ENCODE measurements at regions not wholly inside any gene's neighbourhood (a gene's known extent, or its start where the extent isn't known, plus 50 kb on each side); places are given as distances from the start of the nearest gene placed in this dataset.

DNA sequence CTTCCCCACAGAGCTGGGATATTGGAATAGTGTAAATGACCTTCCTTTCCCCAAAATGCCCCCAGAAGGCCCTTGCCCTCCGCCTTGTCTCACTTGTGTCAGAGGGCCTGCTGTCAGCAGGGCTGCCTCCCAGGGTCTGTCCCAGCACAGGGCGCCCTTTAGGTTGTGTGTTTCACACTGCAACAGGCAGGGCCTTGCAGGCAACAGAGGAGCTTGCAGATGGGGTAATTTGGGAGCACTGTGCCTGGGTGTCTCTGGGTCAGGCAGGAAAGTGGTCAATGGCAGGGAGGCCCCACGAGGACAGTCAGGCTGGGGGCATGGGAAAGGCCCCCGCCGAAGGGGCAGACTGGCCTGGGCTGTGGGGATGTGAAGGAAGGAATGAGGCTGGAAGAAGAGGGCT, 130.7 kb downstream of the ASB1 start:
- Histone ChIP-seq H3K4me3 (ENCODE audit: low read depth in 1 of 2, low read length in 2 of 2) (no peak overlapping the region), H3K9me3 (ENCODE audit: insufficient read depth, low read length, severe bottlenecking) (no peaks in the 10 kb centered on the region), H3K9ac (ENCODE audit: low read depth, low read length) (no peak overlapping the region), H3K4me2 (ENCODE audit: insufficient read depth, low read length) (no peak overlapping the region), H3K4me1 (ENCODE audit: insufficient read depth, low read length) (no peaks in the 10 kb centered on the region), H3K27me3 (ENCODE audit: insufficient read depth, low read length, poor library complexity) (no peaks in the 10 kb centered on the region), H2AFZ (ENCODE audit: low read depth, low read length) (no peak overlapping the region), H3K79me2 (ENCODE audit: insufficient read depth, low read length) (no peaks in the 10 kb centered on the region), H3K36me3 (ENCODE audit: insufficient read depth, low read length) (no peaks in the 10 kb centered on the region), H3K27ac (ENCODE audit: low read length) (no peak overlapping the region), H4K20me1 (ENCODE audit: insufficient read depth, low read length) (no peaks in the 10 kb centered on the region)
- DNase-seq (no peak), ATAC-seq (ENCODE audit: insufficient read depth, low read depth) (no peak)
- TF ChIP-seq EZH2 (IDR thresholded peaks at IDR 0.05; ENCODE audit: borderline replicate concordance, low read depth, low read length, severe bottlenecking): no peak
- TF ChIP-seq, protein P1, sequence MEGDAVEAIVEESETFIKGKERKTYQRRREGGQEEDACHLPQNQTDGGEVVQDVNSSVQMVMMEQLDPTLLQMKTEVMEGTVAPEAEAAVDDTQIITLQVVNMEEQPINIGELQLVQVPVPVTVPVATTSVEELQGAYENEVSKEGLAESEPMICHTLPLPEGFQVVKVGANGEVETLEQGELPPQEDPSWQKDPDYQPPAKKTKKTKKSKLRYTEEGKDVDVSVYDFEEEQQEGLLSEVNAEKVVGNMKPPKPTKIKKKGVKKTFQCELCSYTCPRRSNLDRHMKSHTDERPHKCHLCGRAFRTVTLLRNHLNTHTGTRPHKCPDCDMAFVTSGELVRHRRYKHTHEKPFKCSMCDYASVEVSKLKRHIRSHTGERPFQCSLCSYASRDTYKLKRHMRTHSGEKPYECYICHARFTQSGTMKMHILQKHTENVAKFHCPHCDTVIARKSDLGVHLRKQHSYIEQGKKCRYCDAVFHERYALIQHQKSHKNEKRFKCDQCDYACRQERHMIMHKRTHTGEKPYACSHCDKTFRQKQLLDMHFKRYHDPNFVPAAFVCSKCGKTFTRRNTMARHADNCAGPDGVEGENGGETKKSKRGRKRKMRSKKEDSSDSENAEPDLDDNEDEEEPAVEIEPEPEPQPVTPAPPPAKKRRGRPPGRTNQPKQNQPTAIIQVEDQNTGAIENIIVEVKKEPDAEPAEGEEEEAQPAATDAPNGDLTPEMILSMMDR (IDR thresholded peaks at IDR 0.05; ENCODE audit: borderline replicate concordance, extremely low read depth, low read length, poor library complexity, severe bottlenecking): no peak

DNA sequence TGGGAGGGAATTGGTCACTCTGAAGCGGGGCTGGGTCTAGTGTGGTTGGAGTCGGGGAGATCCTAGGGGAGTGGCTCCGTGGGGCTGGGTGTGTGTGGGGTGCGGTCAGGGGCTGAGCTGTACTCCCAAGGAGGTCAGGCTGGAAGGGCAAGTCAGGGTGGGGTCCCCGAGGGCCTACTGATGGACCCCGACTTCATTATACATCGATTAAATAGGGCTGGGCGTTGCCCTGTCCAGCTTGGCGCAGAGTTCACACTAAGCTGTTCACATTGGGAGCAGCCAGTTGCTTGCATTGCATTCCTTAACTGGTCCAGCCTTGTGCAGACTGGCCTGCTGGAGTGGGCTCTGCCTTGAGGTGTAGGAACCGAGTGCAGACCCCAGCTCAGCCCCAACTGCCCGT, 131.2 kb downstream of the ASB1 start:
- TF ChIP-seq EZH2 (IDR thresholded peaks at IDR 0.05; ENCODE audit: borderline replicate concordance, low read depth, low read length, severe bottlenecking): no peak
- TF ChIP-seq, protein P1 (IDR thresholded peaks at IDR 0.05; ENCODE audit: borderline replicate concordance, extremely low read depth, low read length, poor library complexity, severe bottlenecking): no peak
- no peaks in the 10 kb centered on the region for H3K79me2 ChIP-seq (ENCODE audit: insufficient read depth, low read length)
- H3K27ac ChIP-seq (ENCODE audit: low read length): no peak overlapping the region
- H3K4me1 ChIP-seq (ENCODE audit: insufficient read depth, low read length): no peaks in the 10 kb centered on the region
- ATAC-seq (ENCODE audit: insufficient read depth, low read depth): no peak
- no peak overlapping the region for H3K9ac ChIP-seq (ENCODE audit: low read depth, low read length)
- no peaks in the 10 kb centered on the region for H3K9me3 ChIP-seq (ENCODE audit: insufficient read depth, low read length, severe bottlenecking)
- H3K4me2 ChIP-seq (ENCODE audit: insufficient read depth, low read length): no peak overlapping the region
- no peaks in the 10 kb centered on the region for H3K27me3 ChIP-seq (ENCODE audit: insufficient read depth, low read length, poor library complexity)
- H4K20me1 ChIP-seq (ENCODE audit: insufficient read depth, low read length): no peaks in the 10 kb centered on the region
- no peak for DNase-seq
- H2AFZ ChIP-seq (ENCODE audit: low read depth, low read length): no peak overlapping the region
- H3K36me3 ChIP-seq (ENCODE audit: insufficient read depth, low read length): no peaks in the 10 kb centered on the region
- no peak overlapping the region for H3K4me3 ChIP-seq (ENCODE audit: low read depth in 1 of 2, low read length in 2 of 2)

DNA sequence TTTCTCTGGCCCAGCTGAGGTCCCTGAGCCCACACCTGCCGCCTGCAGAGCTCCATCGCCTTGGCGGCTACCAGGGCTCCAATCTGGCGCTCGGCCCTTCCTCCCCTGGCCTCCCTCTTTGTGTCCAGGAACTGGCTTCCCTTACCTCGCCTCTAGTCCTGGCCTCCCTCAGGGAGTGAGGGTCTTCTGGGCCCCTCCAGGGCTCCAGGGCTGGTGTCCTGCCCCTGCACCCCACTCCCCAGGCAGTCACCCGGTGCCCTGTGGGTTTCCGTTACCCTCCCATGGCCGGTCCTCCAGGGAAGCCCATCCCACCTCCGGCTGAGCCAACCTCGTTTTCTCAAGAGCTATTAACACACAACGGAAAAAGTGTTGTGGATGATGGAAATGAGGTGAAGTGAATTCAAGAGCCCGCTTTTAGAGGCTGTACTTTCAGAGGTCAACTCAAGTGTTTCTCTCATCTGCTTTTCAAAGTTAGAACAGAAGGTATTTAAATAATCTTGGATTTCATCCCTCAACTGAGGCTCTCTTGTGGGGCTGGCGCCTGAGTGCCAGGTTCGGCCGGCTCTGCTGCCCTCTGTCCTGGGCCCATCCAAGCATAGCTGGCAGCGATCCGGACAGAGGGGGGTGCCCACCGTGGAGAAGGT, 131.9 kb downstream of the ASB1 start:
- H3K4me2 ChIP-seq (ENCODE audit: insufficient read depth, low read length): no peak overlapping the region
- H3K27me3 ChIP-seq (ENCODE audit: insufficient read depth, low read length, poor library complexity): no peaks in the 10 kb centered on the region
- no peaks in the 10 kb centered on the region for H3K36me3 ChIP-seq (ENCODE audit: insufficient read depth, low read length)
- H3K27ac ChIP-seq (ENCODE audit: low read length): no peak overlapping the region
- H2AFZ ChIP-seq (ENCODE audit: low read depth, low read length): no peak overlapping the region
- no peaks in the 10 kb centered on the region for H3K9me3 ChIP-seq (ENCODE audit: insufficient read depth, low read length, severe bottlenecking)
- DNase-seq (no peak), ATAC-seq (ENCODE audit: insufficient read depth, low read depth) (no peak)
- H3K79me2 ChIP-seq (ENCODE audit: insufficient read depth, low read length): no peaks in the 10 kb centered on the region
- no peak overlapping the region for H3K4me3 ChIP-seq (ENCODE audit: low read depth in 1 of 2, low read length in 2 of 2)
- TF ChIP-seq, protein P1 (IDR thresholded peaks at IDR 0.05; ENCODE audit: borderline replicate concordance, extremely low read depth, low read length, poor library complexity, severe bottlenecking): no peak
- no peak for TF ChIP-seq EZH2 (IDR thresholded peaks at IDR 0.05; ENCODE audit: borderline replicate concordance, low read depth, low read length, severe bottlenecking)
- H3K4me1 ChIP-seq (ENCODE audit: insufficient read depth, low read length): no peaks in the 10 kb centered on the region
- H3K9ac ChIP-seq (ENCODE audit: low read depth, low read length): no peak overlapping the region
- no peaks in the 10 kb centered on the region for H4K20me1 ChIP-seq (ENCODE audit: insufficient read depth, low read length)

Measured in DND-41 (cell line).